ENCODE measurements at regions not wholly inside any gene's neighbourhood (a gene's known extent, or its start where the extent isn't known, plus 50 kb on each side); places are given as distances from the start of the nearest gene placed in this dataset.

DNA sequence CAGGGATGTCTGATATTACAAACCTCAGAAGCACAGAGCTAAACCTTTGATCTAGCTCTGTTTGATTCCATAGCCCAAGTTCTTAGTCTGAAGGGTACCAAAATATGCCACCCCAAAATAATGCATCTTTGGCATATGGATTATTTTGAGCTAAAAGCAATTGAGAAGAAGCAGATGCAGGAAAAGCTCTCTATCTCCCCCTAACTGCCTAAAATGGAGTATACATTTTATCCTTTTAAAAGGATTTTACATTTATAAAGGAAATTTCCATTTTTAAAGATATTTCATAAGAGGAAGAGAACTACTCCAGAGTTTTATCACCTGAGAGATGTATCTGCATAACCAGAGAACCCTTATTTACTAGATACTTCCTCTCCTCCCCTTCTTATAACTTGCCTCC, 158.7 kb downstream of the ZNF674 start:
- DNase-seq (ENCODE audit: low read depth), result no peak
- H3K4me3 ChIP-seq (ENCODE audit: control insufficient read depth, low read depth, low read length), result no peak overlapping the region
- TF ChIP-seq, protein P1, sequence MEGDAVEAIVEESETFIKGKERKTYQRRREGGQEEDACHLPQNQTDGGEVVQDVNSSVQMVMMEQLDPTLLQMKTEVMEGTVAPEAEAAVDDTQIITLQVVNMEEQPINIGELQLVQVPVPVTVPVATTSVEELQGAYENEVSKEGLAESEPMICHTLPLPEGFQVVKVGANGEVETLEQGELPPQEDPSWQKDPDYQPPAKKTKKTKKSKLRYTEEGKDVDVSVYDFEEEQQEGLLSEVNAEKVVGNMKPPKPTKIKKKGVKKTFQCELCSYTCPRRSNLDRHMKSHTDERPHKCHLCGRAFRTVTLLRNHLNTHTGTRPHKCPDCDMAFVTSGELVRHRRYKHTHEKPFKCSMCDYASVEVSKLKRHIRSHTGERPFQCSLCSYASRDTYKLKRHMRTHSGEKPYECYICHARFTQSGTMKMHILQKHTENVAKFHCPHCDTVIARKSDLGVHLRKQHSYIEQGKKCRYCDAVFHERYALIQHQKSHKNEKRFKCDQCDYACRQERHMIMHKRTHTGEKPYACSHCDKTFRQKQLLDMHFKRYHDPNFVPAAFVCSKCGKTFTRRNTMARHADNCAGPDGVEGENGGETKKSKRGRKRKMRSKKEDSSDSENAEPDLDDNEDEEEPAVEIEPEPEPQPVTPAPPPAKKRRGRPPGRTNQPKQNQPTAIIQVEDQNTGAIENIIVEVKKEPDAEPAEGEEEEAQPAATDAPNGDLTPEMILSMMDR (IDR thresholded peaks at IDR 0.05; ENCODE audit: control insufficient read depth, insufficient read depth, low read depth, low read length, missing control alignments), result peak; percentile 41

DNA sequence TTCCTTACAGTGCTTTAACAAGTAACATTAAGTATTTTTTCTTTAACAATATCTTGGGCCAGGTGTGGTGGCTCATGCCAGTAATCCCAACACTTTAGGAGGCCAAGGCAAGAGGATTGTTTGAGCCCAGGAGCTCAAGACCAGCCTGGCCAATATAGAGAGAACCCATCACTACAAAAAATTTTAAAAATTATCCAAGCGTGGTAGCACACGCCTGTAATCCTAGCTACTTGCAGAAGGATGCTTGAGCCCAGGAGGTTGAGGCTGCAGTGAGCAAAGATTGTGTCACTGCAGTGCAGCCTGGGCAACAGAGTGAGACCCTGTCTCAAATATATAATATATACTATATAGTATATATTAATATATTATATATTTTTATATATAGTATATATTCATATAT, 162.2 kb downstream of the ZNF674 start:
- no peak for DNase-seq (ENCODE audit: low read depth)
- no peak overlapping the region for H3K4me3 ChIP-seq (ENCODE audit: control insufficient read depth, low read depth, low read length)
- TF ChIP-seq, protein P1 (IDR thresholded peaks at IDR 0.05; ENCODE audit: control insufficient read depth, insufficient read depth, low read depth, low read length, missing control alignments), result no peak

DNA sequence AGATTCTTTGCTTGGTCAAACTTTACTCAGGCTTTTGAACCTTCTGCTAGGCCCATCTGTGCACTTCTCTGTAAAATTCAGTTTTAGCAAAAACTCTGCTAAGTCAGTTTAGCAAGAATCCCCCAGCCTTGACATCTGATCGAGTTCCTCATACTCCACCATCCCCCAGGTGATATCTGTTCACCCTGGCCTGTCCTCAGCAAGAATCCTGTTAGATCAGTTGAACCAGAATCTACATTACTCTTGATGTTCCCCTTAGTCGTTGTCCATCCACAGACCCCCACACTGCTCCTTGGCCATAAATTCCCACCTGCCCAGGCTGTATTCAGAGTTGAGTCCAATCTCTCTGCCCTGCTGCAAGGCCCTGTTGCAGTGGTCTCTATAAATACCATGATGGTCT, 162.6 kb downstream of the ZNF674 start:
- TF ChIP-seq, protein P1 (IDR thresholded peaks at IDR 0.05; ENCODE audit: control insufficient read depth, insufficient read depth, low read depth, low read length, missing control alignments), result no peak
- H3K4me3 ChIP-seq (ENCODE audit: control insufficient read depth, low read depth, low read length), result no peak overlapping the region
- DNase-seq (ENCODE audit: low read depth), result no peak

DNA sequence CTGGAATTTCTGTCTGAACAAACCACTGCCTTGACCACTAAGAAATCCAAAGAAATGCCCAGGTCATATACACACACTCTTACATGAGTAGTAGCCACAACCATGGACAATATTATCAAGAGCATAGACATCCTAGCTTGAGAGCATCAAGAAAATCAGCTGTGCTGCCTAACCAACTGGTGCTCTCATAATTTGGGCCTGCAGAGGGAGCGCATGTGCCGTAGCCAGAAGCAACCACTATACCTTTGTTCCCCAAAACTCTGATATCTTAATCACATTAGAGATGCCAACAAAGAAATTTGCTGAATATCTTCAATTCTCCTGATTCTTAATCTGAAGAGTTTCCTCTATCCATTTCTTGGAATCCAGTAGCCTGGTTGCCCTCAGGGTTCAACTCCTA, 163.6 kb downstream of the ZNF674 start:
- no peak overlapping the region for H3K4me3 ChIP-seq (ENCODE audit: control insufficient read depth, low read depth, low read length)
- TF ChIP-seq, protein P1 (IDR thresholded peaks at IDR 0.05; ENCODE audit: control insufficient read depth, insufficient read depth, low read depth, low read length, missing control alignments), result peak; percentile 59
- DNase-seq (ENCODE audit: low read depth), result no peak

DNA sequence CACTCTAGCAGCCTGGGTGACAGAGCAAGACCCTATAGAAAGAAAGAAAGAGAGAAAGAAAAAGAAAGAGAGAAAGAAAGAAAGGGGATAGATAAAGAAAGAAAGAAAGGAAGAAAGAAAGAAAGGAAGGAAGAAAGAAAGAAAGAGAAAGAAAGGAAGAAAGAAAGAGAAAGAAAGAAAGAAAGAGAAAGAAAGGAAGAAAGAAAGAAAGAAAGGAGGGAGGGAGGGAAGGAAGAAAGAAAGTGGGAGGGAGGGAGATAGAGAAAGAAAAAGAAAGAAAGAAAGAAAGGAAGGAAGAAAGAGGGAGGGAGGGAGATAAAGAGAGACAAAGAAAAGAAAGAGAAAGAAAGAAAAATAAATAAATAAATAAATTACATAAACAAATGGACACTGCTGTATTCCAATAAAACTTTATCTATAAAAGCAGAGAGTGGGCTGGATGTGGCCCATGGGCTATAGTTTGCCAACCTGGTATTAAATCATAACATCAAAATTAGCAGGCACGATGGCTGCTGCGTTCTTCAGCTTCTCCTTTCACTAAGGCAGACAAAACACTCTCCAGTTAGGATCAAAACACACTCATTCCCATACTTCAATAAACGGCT, 165.0 kb downstream of the ZNF674 start:
- no peak for DNase-seq (ENCODE audit: low read depth)
- TF ChIP-seq, protein P1 (IDR thresholded peaks at IDR 0.05; ENCODE audit: control insufficient read depth, insufficient read depth, low read depth, low read length, missing control alignments), result no peak
- H3K4me3 ChIP-seq (ENCODE audit: control insufficient read depth, low read depth, low read length), result no peak overlapping the region

DNA sequence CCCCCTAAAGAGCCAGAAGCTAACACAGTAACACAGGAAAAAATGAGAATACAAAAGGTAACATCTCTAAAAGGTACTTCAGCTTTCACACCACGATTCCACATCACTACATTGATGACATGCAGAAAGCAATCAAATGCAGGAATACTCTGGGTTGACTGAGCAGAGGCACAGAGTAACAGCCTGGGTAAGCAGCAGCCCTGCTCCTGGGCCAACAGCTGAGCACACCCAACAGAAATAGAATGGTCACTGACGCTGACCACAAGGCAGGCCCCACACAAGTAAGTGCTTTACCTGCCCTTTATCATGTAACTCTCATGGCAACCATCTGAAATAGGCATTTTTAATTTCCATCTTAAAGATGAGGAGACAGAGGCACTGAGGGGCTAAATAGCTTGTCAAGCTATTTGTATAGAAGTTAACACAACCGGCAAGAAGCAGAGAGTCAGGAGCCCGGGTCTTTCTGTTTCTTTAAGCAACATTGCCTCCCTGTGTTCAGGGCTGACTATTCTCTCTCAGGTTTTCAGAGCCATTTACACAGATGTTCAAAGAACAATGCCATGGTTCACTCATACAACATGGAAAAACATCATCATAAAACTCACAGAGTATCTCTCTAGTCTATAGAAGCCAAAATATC, 168.9 kb downstream of the ZNF674 start:
- H3K4me3 ChIP-seq (ENCODE audit: control insufficient read depth, low read depth, low read length), result no peak overlapping the region
- TF ChIP-seq, protein P1 (IDR thresholded peaks at IDR 0.05; ENCODE audit: control insufficient read depth, insufficient read depth, low read depth, low read length, missing control alignments), result peak; percentile 53
- DNase-seq (ENCODE audit: low read depth), result peak; percentile 25

Measured in AG09309 (cell line).